ENCODE measurements at regions not wholly inside any gene's neighbourhood (a gene's known extent, or its start where the extent isn't known, plus 50 kb on each side); places are given as distances from the start of the nearest gene placed in this dataset.

DNA sequence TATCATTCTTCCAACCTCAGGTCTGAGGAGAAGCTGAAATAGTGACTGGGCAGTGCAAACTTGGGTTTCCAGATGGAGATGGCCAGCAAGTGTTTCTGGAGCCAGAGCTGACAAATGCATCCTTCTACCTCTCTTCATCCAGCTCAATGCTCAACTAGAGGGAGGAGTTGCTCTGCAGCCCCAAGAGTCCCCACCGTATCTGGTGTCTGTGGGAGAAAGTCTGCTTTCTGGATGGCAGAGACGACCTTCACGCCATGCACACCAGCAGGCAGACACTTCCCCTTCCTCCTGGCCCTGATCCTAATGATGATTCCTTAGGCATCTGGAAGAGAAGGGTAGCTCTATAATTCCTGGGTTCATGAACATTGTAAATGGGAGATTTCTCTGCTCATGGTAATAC, 127.4 kb upstream of the SPACA1 start:
- TF ChIP-seq CTCF (conservative IDR thresholded peaks at IDR 0.05) (no peak), ZFX (IDR thresholded peaks at IDR 0.05) (no peak)
